ENCODE measurements at regions not wholly inside any gene's neighbourhood (a gene's known extent, or its start where the extent isn't known, plus 50 kb on each side); places are given as distances from the start of the nearest gene placed in this dataset.

DNA sequence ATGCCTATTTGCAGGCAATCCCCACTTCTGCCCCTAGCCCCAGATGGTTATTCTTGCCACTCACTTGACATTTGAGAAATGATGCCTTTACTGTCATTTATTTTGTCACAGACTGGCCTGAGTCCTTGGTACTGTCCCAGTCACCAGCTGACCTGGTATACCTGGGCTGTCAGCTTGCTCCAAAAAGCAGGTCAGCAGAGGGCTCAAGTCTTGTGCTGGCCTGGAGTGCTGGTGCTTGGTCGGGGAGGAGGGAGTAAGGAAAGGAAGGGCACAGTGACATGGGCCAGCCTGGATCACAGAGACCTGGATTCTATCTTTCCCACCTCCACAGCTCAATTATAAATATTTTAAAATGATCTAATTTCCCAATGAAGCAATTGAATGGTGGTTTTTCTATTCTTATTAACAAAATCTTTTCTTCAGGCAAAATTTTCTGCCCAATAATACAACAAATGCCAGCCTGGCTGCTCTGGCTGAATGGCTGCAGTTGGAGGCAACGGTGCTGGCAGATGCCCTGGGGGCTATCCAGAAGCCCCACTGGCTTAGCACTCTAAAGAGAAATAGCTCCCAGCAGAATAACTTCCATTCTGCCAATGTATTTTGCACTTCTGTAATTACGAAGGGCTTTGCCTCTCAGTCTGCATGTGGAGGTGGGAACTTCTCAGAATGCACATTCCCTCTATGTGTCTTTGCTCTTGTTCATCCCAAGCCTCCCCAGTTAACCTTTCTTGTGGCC, 160.6 kb downstream of the GADD45G start:
- no peak for DNase-seq (ENCODE audit: low read depth in 2 of 3, low spot score in 2 of 3)

DNA sequence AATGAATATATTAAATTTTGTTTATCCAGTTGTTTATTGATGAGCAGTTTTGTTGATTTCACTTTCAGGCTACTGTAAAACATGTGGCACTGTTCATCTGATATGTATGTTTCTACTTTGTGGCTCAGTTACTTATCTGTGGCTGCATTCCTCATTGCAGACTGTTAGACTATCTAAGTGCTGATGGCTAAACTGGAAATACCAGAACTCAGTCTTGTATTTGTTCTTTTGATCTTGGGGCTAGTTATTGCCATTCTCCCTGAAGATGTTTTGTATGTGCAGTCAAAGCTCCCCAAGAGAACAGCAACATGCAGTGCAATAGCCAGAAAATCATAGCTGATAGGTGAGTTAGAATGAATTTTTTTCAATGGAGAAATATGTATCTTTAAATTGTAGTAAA, 162.2 kb downstream of the GADD45G start:
- no peak for DNase-seq (ENCODE audit: low read depth in 2 of 3, low spot score in 2 of 3)

DNA sequence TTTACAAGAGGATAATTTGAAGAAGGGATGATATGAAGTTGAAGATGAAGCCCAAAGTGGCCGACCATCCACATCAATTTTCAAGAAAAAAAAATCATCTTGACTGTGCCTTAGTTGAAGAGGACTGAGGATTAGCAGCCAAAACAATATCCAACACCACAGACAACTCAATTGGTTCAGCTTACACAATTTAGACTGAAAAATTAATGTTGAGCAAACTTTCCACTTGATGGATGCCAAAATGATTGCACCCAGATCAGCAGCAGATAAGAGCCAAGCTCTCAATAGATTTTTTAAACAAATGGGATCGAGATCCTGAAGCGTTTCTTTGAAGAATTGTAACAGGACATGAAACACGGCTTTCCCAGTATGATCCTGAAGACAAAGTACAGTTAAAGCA, 163.2 kb downstream of the GADD45G start:
- DNase-seq (ENCODE audit: low read depth in 2 of 3, low spot score in 2 of 3): no peak

DNA sequence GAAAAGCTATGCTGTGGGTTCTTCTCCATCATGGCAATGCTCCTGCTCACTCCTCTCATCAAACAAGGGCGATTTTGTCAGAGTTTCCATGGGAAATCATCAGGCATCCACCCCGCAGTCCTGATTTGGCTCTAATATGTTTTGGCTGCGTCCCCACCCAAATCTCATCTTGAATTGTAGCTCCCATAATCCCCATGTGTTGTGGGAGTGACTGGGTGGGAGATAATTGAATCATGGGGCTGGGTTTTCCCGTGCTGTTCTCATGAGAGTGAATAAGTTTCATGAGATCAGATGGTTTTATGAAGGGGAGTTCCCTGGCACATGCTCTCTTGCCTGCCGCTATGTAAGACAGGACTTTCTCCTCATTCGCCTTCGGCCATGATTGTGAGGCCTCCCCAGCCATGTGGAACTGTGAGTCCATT, 163.8 kb downstream of the GADD45G start:
- no peak for DNase-seq (ENCODE audit: low read depth in 2 of 3, low spot score in 2 of 3)

DNA sequence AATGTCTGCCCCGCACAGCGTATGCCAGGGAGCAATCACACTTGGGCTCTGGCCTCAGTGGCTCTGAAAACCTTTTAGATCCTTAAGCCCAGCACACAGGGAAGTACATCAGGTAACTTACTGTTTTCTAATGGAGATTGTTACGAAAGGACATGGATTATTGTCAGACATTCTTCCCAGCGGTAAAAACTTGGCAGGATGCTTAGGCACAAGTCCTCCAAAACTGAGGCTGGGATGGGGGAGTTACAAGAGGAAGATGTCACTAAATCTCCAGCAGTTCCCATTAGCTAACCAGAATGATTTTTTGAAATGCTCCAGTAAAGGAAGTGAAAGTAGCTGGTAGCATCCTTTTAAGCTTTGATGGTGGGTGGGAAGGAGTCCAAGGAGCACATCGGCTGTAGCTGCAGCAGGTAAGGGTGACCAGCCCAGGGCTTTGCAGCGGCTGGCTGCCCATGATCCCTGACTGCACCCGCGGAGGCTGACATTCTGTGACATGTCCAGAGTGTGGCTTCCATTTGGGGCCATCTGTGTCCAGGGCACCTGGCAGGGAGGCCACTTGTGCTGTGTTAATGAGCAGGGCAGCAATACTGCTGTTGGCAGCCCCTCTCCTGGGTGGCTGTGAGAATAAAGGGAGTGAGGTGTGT, 165.8 kb downstream of the GADD45G start:
- DNase-seq (ENCODE audit: low read depth in 2 of 3, low spot score in 2 of 3): no peak

DNA sequence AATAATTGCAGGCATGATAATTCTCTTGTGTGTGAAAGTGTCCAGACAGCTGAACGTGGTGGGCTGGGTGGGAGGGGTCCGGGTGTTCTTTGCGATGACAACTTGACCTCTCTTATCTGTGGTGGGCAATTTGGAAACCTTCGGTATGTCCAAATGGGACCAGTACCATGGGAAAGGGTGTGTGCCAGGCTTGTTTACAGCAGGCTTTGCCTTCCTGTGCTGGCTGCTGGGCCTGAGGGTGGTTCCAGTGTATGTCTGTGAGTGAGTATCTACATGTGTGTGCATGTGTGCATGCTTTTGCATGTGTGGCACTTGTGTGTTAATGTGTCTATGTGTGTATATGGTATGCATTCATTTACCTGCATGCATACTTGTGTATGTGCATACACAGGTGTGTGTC, 166.4 kb downstream of the GADD45G start:
- DNase-seq (ENCODE audit: low read depth in 2 of 3, low spot score in 2 of 3): no peak

DNA sequence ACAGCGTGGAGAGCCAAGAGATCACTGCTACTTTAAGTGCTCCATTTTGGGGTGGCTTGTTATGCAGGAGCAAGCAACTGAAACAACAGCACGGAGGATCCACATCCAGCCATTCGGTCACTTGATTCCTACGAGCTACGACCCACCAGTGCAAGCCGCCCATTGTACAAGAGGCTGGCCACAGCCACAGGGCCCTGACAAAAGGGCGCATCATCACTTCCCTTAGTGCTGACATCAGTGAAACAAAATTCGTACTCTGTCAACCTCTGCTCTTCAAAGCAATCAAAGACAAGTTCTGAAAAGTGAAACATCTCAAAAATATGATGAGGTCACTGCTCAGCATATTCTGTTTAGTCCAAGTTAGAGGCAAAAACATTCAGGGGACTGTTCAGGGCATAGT, 168.4 kb downstream of the GADD45G start:
- DNase-seq (ENCODE audit: low read depth in 2 of 3, low spot score in 2 of 3): no peak

DNA sequence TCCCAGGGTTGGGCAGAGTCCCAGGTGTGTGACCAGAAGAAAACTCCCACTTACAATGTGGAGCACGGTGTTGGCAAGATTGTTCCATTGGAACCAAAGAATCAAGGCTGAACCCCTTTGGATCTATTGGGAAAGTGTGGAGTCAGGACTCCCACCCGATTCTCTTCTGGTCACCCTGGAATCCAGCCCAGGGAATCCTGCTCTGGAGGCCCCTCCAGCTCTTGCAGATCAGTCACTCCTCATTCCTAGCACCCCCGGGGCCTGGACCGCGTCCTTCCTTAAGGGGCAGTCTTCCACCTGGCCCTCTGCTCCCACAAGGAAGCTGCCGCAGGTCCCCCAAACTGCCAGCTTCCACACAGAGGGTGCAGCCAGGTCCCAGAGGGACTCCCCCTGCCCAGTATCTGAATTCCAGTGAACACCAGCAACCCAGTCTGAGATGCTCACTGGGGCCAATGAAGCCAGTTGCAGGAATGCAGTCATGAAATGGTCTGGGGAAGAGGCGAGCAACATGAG, 170.1 kb downstream of the GADD45G start:
- DNase-seq (ENCODE audit: low read depth in 2 of 3, low spot score in 2 of 3): no peak

DNA sequence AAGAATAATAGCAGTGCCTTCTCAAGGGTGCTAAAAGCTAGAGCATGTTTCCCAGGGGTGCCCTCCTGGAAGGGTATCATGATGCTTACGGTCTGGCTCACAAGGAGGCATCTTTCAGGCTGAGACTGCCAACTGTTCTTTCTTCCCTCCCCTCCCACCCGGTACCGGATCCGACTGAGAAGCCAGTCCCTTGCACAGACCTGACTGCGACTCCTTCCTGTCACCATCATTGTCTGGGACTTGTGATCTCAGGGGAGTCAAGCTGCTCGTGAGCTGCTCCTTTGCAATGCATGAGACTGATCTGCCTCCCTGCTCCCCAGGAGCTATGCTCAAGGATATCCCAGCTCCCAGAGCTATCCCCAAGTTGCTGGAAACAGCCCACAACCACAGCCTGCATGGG, 170.8 kb downstream of the GADD45G start:
- DNase-seq (ENCODE audit: low read depth in 2 of 3, low spot score in 2 of 3): no peak

DNA sequence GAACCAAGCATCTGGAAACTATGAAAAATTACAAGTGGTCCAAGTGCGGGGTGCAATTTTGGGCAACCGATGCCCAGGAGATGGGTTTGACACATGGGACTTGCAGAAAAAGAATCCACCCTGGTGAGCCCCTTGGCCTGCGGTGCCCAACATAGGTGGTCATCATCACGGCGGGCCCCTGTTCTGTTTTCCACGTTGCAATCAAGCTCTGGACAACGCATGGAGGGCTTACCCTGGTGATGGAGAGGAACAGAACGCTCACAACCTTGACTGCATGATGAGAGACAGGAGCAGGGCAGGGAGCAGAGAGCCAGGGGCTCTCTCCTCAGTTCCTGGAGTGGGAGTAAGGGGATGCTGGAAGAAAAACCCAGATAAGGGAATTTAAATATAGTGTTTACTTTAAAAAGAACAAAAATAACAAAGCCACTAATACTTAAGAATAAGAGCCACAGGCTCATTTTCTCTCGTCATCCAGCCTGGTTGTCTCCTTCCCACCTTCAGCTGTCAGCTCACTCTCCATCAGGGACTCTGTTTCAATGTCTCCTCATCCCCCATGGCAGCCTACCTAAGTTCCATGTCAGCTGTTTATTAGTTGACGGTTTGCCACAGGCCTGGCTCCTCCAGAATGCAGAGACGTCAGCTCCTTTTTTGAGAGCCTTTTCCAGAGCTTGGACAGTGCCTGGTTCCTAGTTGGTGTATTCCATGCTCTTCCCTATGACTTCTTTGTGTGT, 172.1 kb downstream of the GADD45G start:
- no peak for DNase-seq (ENCODE audit: low read depth in 2 of 3, low spot score in 2 of 3)

DNA sequence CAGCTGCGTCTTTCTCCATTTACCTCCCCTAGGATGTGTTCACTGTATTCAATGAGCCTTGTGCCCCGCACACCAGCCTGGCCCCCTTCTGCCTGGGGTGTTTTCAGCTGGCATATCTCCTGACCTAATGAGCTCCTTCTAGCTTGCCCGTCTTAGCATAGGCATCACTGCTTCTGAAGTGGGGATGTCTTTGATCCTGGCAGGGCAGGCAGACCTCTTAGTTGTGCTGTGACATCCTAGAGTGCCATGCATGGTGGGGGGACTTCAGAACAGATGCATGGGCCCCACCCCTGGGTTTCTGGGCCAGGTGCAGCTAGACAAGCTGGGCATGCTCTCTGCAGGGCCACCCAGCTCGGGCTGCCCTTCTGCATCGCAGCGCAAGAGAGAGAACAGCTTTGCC, 172.7 kb downstream of the GADD45G start:
- no peak for DNase-seq (ENCODE audit: low read depth in 2 of 3, low spot score in 2 of 3)

DNA sequence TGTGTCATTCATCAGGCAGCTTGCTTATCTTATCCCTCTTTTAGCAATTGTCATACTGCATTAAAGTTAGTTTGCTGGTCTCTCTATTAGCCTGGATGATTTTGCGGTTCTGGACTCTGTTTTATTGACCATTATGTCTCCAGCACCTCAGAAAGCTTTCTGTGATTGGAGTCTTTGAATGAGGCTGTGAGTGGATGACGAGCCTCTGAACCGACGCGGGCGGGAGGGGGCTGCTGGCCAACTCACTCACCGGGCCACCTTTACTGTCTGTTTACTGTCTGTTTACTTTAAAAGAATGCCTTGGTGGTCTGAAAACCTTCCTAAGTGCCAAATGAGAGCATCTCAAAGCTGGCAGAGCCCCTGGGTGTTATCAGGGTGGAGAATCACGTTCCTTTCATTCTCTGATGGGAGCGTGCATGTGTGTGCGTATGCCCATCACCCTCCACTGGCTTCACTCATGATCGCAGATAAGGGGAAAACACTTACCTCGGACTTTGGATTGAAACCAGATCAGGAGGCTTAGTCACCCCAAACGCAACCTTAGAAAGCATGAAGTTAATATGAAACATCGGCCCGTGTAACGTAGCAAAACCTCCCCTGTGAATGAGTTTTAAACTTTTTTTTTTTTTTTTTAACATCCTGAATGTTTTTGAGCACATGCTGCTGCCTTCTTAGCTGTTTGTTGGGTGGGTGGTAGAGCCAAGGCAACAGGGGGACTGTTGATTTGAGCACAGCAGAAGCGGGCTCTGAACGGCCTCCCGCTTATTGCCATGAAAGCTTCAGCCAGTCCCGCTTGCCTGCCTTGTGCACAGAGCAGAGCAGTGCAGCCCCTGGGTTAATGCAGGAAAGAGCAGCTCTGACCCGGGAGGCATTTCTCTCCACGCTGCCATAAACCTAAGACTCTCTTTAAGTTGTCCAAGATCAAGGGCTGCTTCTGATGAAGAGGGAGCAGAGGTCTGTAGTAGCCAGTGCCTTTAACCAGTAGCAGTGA, 173.6 kb downstream of the GADD45G start:
- DNase-seq (ENCODE audit: low read depth in 2 of 3, low spot score in 2 of 3): no peak

DNA sequence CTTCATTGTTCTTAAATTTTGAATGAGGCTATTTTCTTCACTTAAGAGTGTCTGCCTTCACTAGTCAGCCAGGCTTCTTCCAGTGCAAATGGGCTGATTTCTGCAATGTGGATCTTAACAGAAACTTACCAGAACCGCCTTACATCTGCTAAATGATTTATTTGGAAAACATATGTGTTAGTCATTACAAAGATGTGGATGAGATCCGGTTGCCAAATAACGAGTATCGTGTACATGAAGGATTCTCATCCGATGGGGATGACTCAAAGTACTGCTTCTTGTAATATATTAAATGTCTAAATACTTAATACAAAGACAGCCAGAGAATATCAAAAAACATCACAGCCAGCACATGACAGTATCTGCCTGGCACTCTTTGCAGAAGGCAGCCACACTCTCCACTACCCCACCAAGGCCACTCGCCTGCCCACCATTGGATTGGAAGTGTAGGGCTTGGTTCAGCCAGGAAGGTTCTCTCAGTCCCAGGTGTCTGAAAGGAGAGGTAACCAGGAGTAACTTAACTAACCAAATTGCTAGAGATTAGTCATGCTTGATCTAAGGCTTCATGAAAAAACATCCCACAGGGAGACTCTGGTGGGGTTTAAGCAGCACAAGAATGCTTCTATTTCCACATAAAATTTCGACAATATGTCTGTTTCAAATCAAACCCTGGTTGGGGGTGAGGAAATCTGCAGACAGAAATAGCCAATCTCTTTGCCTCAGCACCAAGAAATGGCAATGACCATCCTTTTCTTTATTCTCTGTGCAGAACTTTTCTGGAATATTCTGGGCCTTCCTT, 174.8 kb downstream of the GADD45G start:
- no peak for DNase-seq (ENCODE audit: low read depth in 2 of 3, low spot score in 2 of 3)

DNA sequence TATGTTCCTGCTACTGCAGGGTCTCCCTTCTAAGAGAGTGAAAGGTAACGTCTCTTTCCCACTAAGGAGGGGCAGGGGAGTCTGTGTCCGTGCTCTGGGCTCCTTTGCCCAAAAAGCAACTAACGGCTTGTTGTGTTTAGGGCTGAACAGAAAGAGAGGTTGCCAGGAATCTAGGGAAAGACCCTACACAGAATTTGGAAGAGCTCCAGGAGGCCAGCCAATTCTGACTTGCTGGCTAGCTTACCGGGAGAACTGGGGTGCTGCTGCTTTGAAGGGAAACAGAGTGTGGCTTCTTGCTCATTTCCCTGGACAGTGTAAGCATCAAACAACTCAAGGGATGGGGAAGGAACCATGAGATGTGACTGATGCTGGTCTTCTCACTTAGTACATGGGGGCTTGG, 176.1 kb downstream of the GADD45G start:
- no peak for DNase-seq (ENCODE audit: low read depth in 2 of 3, low spot score in 2 of 3)

DNA sequence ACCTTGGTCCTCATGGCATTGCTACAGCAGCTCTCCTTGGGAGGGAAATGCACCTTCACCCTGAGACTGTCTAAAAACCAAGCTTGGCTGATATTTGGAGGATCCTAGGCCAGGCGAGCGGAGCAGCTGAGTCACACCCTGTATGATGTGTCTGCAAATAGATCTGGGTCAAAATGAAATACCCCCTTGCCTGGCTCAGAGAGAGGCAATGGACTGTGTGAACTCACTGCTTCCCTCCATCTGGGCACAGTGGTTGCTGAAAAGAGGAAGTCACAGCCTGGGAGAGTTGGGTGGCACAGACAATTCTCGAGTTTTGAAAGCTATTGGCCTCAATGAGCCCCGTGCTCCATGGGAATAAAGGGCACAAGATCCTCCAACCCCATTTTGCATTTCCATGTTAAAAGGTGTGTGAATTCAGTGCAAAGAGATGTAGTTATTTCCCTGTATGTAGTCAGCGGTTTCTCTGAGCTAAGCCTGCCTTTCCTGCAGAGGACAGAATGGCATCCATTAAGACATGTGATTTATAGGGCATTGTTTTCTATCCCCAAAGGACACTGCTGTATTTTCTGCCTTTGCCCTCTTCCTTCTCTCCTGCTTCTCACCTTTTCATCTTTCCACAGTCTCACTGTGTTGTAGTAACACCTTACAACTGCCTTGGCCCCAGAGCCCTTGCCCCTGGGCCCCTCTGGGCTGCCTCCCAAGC, 177.2 kb downstream of the GADD45G start:
- no peak for DNase-seq (ENCODE audit: low read depth in 2 of 3, low spot score in 2 of 3)

DNA sequence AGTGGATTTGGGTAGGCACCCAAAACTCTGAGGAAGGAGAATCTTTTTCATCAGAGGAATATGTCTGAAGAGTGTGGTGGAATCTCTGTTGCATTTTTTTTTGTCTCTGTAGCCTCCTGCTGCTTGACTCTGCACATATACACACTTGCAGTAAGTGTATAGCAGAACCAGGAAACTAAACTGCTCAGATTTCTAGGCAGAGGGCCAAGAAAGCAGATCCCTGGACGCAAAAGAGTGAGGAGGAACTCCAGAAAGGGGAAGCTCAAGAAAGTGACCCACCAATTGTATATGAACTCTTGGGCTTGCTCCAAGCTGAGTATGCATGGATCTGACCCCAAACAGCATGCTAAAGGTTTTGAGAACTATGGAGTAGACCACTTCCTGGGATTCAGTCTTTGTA, 181.8 kb downstream of the GADD45G start:
- no peak for DNase-seq (ENCODE audit: low read depth in 2 of 3, low spot score in 2 of 3)

DNA sequence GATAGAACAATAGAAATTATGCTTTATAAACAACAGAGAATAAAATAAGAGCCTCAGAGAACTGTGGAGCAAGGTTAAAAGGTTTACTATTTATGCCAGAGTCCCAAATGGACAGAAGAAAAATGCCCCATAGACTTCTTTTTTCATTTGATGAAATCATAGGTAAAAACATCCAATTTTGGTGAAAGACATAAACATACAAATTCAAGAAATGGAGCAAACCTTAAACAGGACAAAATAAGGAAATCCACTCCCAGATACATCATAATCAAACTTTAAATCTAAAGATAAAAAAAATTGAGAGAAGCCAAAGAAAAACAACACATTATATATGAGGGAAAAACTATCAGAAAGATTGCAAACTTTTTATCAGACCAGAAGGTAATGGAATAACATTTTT, 182.8 kb downstream of the GADD45G start:
- no peak for DNase-seq (ENCODE audit: low read depth in 2 of 3, low spot score in 2 of 3)

DNA sequence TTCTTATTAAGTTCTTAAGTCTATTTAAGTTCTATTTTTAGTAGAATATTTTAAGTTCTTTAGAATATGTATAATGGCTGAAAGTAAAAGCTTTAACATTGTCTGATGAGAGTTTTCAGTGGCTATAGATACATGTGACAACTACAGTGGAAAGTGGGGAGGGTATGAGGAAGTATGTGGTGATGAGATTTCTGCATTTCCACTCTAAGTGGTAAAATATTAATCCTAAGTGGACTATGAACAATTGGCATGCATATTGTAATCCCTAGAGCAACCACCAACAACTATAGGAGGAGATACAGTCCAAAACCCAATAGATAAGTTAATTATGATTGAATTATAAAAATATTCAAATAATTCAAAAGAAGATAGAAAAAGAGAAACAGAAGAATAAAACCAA, 183.6 kb downstream of the GADD45G start:
- no peak for DNase-seq (ENCODE audit: low read depth in 2 of 3, low spot score in 2 of 3)

DNA sequence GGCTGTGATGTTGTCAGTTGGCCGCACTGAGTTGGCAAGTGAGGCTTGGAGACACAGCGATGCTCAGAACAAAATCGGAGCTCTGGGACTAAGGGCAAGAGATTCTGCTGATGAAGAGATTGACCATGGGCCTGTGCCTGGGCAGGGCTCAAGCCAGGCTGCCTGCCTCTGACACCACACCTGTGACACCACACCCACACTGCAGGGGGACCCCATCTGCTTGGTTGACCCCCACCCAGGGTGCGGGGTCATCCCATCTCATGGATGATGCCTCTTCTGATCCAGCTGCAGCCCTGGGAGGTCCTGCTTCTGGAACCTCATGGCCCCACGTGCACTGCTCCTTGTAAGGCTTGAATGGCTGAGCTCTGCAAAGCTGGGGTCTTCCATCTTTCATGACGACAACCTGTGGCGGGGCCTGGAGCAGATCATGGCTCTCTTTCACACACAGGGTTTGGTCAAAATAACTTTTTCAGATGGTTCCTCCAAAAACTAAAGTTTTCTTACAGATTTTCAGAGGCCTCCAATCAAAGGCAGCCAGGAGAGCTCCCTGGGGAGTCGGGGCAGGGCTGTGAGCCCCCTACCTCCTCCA, 185.2 kb downstream of the GADD45G start:
- DNase-seq (ENCODE audit: low read depth in 2 of 3, low spot score in 2 of 3): no peak

All from activated CD8-positive, alpha-beta memory T cell treated with anti-CD3 and anti-CD28 coated beads for 48 hours (primary cell).